ENCODE measurements at regions not wholly inside any gene's neighbourhood (a gene's known extent, or its start where the extent isn't known, plus 50 kb on each side); places are given as distances from the start of the nearest gene placed in this dataset.

- Histone ChIP-seq H3K9me3 (no peaks in the 10 kb centered on the region), H3K4me3 (no peak overlapping the region), H3K4me1 (peaks cover 0 to 16% (median 9%) of the 10 kb centered on the region in 4 donors), H3K36me3 (no peaks in the 10 kb centered on the region), H3K27me3 (no peaks in the 10 kb centered on the region), H3K27ac (replicated peaks in 1 of 4) (no peak overlapping the region)
- DNase-seq (ENCODE audit: extremely low spot score), result no peak
- intact Hi-C loops (cut with DNase I), result no loop called here
- TF ChIP-seq POLR2A (IDR thresholded peaks at IDR 0.05; ENCODE audit: low read depth), result no peak
- no peak for TF ChIP-seq EP300 (IDR thresholded peaks at IDR 0.05)
- TF ChIP-seq CTCF (IDR thresholded peaks at IDR 0.05), result no peak
- TF ChIP-seq POLR2AphosphoS5 (IDR thresholded peaks at IDR 0.05), result no peak
- 83% methylated on average over 1 of the region's 1 CpG for WGBS
These were observed 72.7 kb upstream of the KLF12 start for GRCh38 chr13:74206855-74207254.

GRCh38 chr13:74206061-74206561 lies 71.9 kb upstream of the KLF12 start:
- Histone ChIP-seq H3K27me3 (no peaks in the 10 kb centered on the region), H3K36me3 (no peaks in the 10 kb centered on the region), H3K9me3 (no peaks in the 10 kb centered on the region), H3K4me3 (no peak overlapping the region), H3K27ac (replicated peaks in 1 of 4) (no peak overlapping the region), H3K4me1 (peaks cover 0 to 16% (median 9%) of the 10 kb centered on the region in 4 donors)
- TF ChIP-seq CTCF (IDR thresholded peaks at IDR 0.05), result no peak
- no peak for TF ChIP-seq POLR2A (IDR thresholded peaks at IDR 0.05; ENCODE audit: low read depth)
- no peak for TF ChIP-seq POLR2AphosphoS5 (IDR thresholded peaks at IDR 0.05)
- TF ChIP-seq EP300 (IDR thresholded peaks at IDR 0.05), result no peak
- intact Hi-C loops (cut with DNase I), result no loop called here
- 21% methylated on average over 2 of the region's 2 CpGs for whole genome bisulfite sequencing
- DNase-seq (ENCODE audit: extremely low spot score), result no peak

GRCh38 chr13:74205313-74205690 lies 71.1 kb upstream of the KLF12 start:
- H3K9me3 ChIP-seq, result no peaks in the 10 kb centered on the region
- H3K27ac ChIP-seq (replicated peaks in 1 of 4), result no peak overlapping the region
- H3K36me3 ChIP-seq, result no peaks in the 10 kb centered on the region
- peaks cover 0 to 16% (median 9%) of the 10 kb centered on the region in 4 donors for H3K4me1 ChIP-seq
- TF ChIP-seq EP300 (IDR thresholded peaks at IDR 0.05), result no peak
- TF ChIP-seq POLR2A (IDR thresholded peaks at IDR 0.05; ENCODE audit: low read depth), result no peak
- no peak for TF ChIP-seq POLR2AphosphoS5 (IDR thresholded peaks at IDR 0.05)
- no peak for TF ChIP-seq CTCF (IDR thresholded peaks at IDR 0.05)
- intact Hi-C loops (cut with DNase I), result no loop called here
- WGBS, result 100% methylated on average over 2 of the region's 2 CpGs
- no peak overlapping the region for H3K4me3 ChIP-seq
- H3K27me3 ChIP-seq, result no peaks in the 10 kb centered on the region
- no peak for DNase-seq (ENCODE audit: extremely low spot score)

GRCh38 chr13:74204602-74205312 lies 70.6 kb upstream of the KLF12 start:
- DNase-seq (ENCODE audit: extremely low spot score), result no peak
- Histone ChIP-seq H3K4me1 (peaks cover 0 to 16% (median 9%) of the 10 kb centered on the region in 4 donors), H3K36me3 (no peaks in the 10 kb centered on the region), H3K27ac (replicated peaks in 1 of 4) (no peak overlapping the region), H3K4me3 (no peak overlapping the region), H3K27me3 (no peaks in the 10 kb centered on the region), H3K9me3 (no peaks in the 10 kb centered on the region)
- intact Hi-C loops (cut with DNase I), result no loop called here
- TF ChIP-seq CTCF (IDR thresholded peaks at IDR 0.05) (no peak), POLR2A (IDR thresholded peaks at IDR 0.05; ENCODE audit: low read depth) (no peak), POLR2AphosphoS5 (IDR thresholded peaks at IDR 0.05) (no peak), EP300 (IDR thresholded peaks at IDR 0.05) (no peak)
- WGBS, result 93% methylated on average over 6 of the region's 6 CpGs
